ENCODE measurements at regions not wholly inside any gene's neighbourhood (a gene's known extent, or its start where the extent isn't known, plus 50 kb on each side); places are given as distances from the start of the nearest gene placed in this dataset.
"Not testable (repeated sequence)": the region's sequence is repeated elsewhere in the genome, so short reads cannot be mapped to it uniquely, and the experiment has no call there.

GRCh38 chr10:29811751-29812427, 177.1 kb upstream of the SVIL start:
- no peak for TF ChIP-seq POLR2A (IDR thresholded peaks at IDR 0.05)
- TF ChIP-seq CTCF (IDR thresholded peaks at IDR 0.05) = no peak
- Histone ChIP-seq H3K27ac (peak overlapping the region; percentile 15 to 88 (median 80)), H3K27me3 (no peaks in the 10 kb centered on the region), H3K4me3 (no peak overlapping the region), H3K36me3 (replicated peaks in 1 of 2) (no peaks in the 10 kb centered on the region), H3K4me1 (replicated peaks in 1 of 2) (peaks cover 7 to 20% of the 10 kb centered on the region in 2 donors), H3K9me3 (replicated peaks in 1 of 3) (no peaks in the 10 kb centered on the region)
- peak; percentile 60 to 86 (median 79) for DNase-seq
- intact Hi-C loops (cut with DNase I) = no loop called here
- 5 to 11% (median 8%) methylated on average over 5 of the region's 5 CpGs for WGBS, 4 donors

- Histone ChIP-seq H3K36me3 (replicated peaks in 1 of 2) (no peaks in the 10 kb centered on the region), H3K9me3 (replicated peaks in 1 of 3) (no peaks in the 10 kb centered on the region), H3K4me3 (no peak overlapping the region), H3K27ac (peak overlapping the region in 2 of 5 donors; percentile 80 to 88), H3K4me1 (replicated peaks in 1 of 2) (peaks cover 11 to 31% of the 10 kb centered on the region in 2 donors), H3K27me3 (no peaks in the 10 kb centered on the region)
- intact Hi-C loops (cut with DNase I) = no loop called here
- 90 to 98% (median 94%) methylated on average over 2 of the region's 2 CpGs for WGBS, 4 donors
- TF ChIP-seq CTCF (IDR thresholded peaks at IDR 0.05) (no peak), POLR2A (IDR thresholded peaks at IDR 0.05) (no peak)
- no peak for DNase-seq
Measured at GRCh38 chr10:29810816-29811215, 176.0 kb upstream of the SVIL start.

GRCh38 chr10:29810231-29810630, 175.5 kb upstream of the SVIL start:
- 70 to 93% (median 87%) methylated on average over 3 of the region's 3 CpGs for WGBS, 4 donors
- H3K27ac ChIP-seq; H3K9me3 ChIP-seq (replicated peaks in 1 of 3); H3K36me3 ChIP-seq (replicated peaks in 1 of 2); DNase-seq; H3K27me3 ChIP-seq; intact Hi-C loops (cut with DNase I); H3K4me3 ChIP-seq: not testable (repeated sequence)
- H3K4me1 ChIP-seq (replicated peaks in 1 of 2) = peaks cover 17 to 37% of the 10 kb centered on the region in 2 donors

- Histone ChIP-seq H3K4me3 (no peak overlapping the region), H3K27ac (no peak overlapping the region), H3K36me3 (replicated peaks in 1 of 2) (no peaks in the 10 kb centered on the region), H3K27me3 (no peaks in the 10 kb centered on the region), H3K4me1 (replicated peaks in 1 of 2) (peaks cover 22 to 43% of the 10 kb centered on the region in 2 donors), H3K9me3 (replicated peaks in 1 of 3) (no peaks in the 10 kb centered on the region)
- intact Hi-C loops (cut with DNase I) = no loop called here
- TF ChIP-seq POLR2A (IDR thresholded peaks at IDR 0.05) (no peak), CTCF (IDR thresholded peaks at IDR 0.05) (no peak)
- WGBS, 4 donors = 86 to 93% (median 89%) methylated on average over 5 of the region's 5 CpGs
- DNase-seq = no peak
Measured at GRCh38 chr10:29809383-29809782, 174.6 kb upstream of the SVIL start.

Data from adrenal gland (tissue), 9 donors.